Left ventricle myocardium inferior (tissue), 1 donor: ENCODE measurements at regions not wholly inside any gene's neighbourhood (a gene's known extent, or its start where the extent isn't known, plus 50 kb on each side); places are given as distances from the start of the nearest gene placed in this dataset.
A peak's percentile ranks its signal among the peaks of the same experiment; 100 is the strongest.

Experiments
- DNase-seq: peaks from one replicate; pipeline ENCODE4 v3.0.0-alpha.2; 2020
- H3K27ac ChIP-seq: fragments of 200-600 bp; replicated peaks from 2 replicates; pipeline ENCODE4 v1.8.0; 2021
- H3K27me3 ChIP-seq: fragments of 200-600 bp; 2 replicates; pipeline ENCODE4 v1.8.0; 2021; ENCODE audit warnings: low read depth
- H3K36me3 ChIP-seq: fragments of 200-600 bp; 2 replicates; pipeline ENCODE4 v1.8.0; 2021
- H3K4me1 ChIP-seq: fragments of 200-600 bp; 2 replicates; pipeline ENCODE4 v1.8.0; 2021
- H3K4me3 ChIP-seq: fragments of 200-600 bp; 2 replicates; pipeline ENCODE4 v1.8.0; 2021; ENCODE audit warnings: mild to moderate bottlenecking, moderate library complexity
- H3K9me3 ChIP-seq: fragments of 200-600 bp; replicated peaks from 2 replicates; pipeline ENCODE4 v1.8.0; 2021
- CTCF ChIP-seq: fragments of 200-600 bp; IDR thresholded peaks from 2 replicates; pipeline ENCODE4 v1.8.0; 2021; ENCODE audit warnings: antibody characterized with exemption, mild to moderate bottlenecking, borderline replicate concordance
- intact Hi-C: fragments of 100-400 bp; cut with micrococcal nuclease; formaldehyde crosslinking; loops from one replicate; pipeline ENCODE4 v1.11.0; 2022
- donor health status: DM: no; HTN: yes; CAD: no; lungs with severe emphysema.

- no peaks in the 10 kb centered on the region for H3K27me3 ChIP-seq
- H3K4me3 ChIP-seq, result no peak overlapping the region
- no peak for TF ChIP-seq CTCF
- H3K9me3 ChIP-seq, result no peaks in the 10 kb centered on the region
- intact Hi-C loops, result no loop called here
- H3K36me3 ChIP-seq, result no peaks in the 10 kb centered on the region
- DNase-seq, result no peak
- peaks cover 23% of the 10 kb centered on the region for H3K4me1 ChIP-seq
- H3K27ac ChIP-seq, result peak overlapping the region; percentile 19
These were observed 193.6 kb downstream of the SREK1 start for GRCh38 chr5:66337626-66338226.

- intact Hi-C loops, result no loop called here
- Histone ChIP-seq H3K4me3 (no peak overlapping the region), H3K4me1 (peaks cover 20% of the 10 kb centered on the region), H3K36me3 (no peaks in the 10 kb centered on the region), H3K9me3 (no peaks in the 10 kb centered on the region), H3K27me3 (no peaks in the 10 kb centered on the region), H3K27ac (peak overlapping the region; percentile 19)
- DNase-seq, result no peak
- no peak for TF ChIP-seq CTCF
These were observed 194.7 kb downstream of the SREK1 start for GRCh38 chr5:66338828-66339227.

- H3K9me3 ChIP-seq, result no peaks in the 10 kb centered on the region
- H3K4me1 ChIP-seq, result peaks cover 26% of the 10 kb centered on the region
- intact Hi-C loops, result no loop called here
- no peak for DNase-seq
- H3K36me3 ChIP-seq, result no peaks in the 10 kb centered on the region
- no peaks in the 10 kb centered on the region for H3K27me3 ChIP-seq
- H3K27ac ChIP-seq, result peak overlapping the region; percentile 5
- no peak overlapping the region for H3K4me3 ChIP-seq
- no peak for TF ChIP-seq CTCF
These were observed 195.8 kb downstream of the SREK1 start for GRCh38 chr5:66339896-66340295.

GRCh38 chr5:66340786-66341185 lies 196.7 kb downstream of the SREK1 start:
- no peak for DNase-seq
- Histone ChIP-seq H3K27ac (no peak overlapping the region), H3K27me3 (no peaks in the 10 kb centered on the region), H3K4me3 (no peak overlapping the region), H3K36me3 (no peaks in the 10 kb centered on the region), H3K4me1 (peaks cover 26% of the 10 kb centered on the region), H3K9me3 (no peaks in the 10 kb centered on the region)
- intact Hi-C loops, result no loop called here
- TF ChIP-seq CTCF, result no peak

- peak overlapping the region; percentile 84 for H3K27ac ChIP-seq
- H3K9me3 ChIP-seq, result no peaks in the 10 kb centered on the region
- H3K4me3 ChIP-seq, result no peak overlapping the region
- intact Hi-C loops, result no loop called here
- H3K4me1 ChIP-seq, result peaks cover 30% of the 10 kb centered on the region
- no peaks in the 10 kb centered on the region for H3K27me3 ChIP-seq
- H3K36me3 ChIP-seq, result no peaks in the 10 kb centered on the region
- TF ChIP-seq CTCF, result no peak
- DNase-seq, result no peak
These were observed 198.3 kb downstream of the SREK1 start for GRCh38 chr5:66342341-66342880.
